ENCODE measurements at regions not wholly inside any gene's neighbourhood (a gene's known extent, or its start where the extent isn't known, plus 50 kb on each side); places are given as distances from the start of the nearest gene placed in this dataset.

DNA sequence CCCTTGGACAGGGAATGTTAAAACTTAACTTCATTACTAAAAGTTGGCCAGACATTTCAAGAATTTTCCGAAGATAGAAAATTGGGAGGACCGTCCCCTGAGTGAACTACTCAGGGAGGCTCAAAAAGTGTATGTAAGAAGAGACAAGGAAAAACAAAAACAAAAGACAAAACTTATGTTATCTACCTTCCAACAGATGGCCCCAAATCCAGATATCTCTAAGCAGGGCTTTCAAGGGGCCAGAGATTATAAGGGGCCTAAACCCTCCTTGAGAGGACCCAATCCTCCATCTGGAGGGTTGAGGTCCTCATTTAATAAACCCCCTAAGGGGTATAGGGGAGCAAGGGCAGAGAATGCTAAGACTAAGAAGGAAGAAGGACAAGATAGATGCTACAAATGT is 203.6 kb downstream of the SH2D4B start:
- H2AFZ ChIP-seq (ENCODE audit: low read length, unreplicated experiment) = no peak overlapping the region
- H3K36me3 ChIP-seq (ENCODE audit: insufficient read depth, low read length) = no peaks in the 10 kb centered on the region
- no peaks in the 10 kb centered on the region for H3K27me3 ChIP-seq (ENCODE audit: insufficient read depth, low read length)
- no peak overlapping the region for H3K4me3 ChIP-seq (ENCODE audit: low read depth, low read length)
- no peak overlapping the region for H3K27ac ChIP-seq (ENCODE audit: low read depth, low read length)
- H3K79me2 ChIP-seq (ENCODE audit: control insufficient read depth, insufficient read depth, low read length, unreplicated experiment) = no peaks in the 10 kb centered on the region
- H3K4me1 ChIP-seq (ENCODE audit: control insufficient read depth, insufficient read depth, low read length, unreplicated experiment) = no peaks in the 10 kb centered on the region

DNA sequence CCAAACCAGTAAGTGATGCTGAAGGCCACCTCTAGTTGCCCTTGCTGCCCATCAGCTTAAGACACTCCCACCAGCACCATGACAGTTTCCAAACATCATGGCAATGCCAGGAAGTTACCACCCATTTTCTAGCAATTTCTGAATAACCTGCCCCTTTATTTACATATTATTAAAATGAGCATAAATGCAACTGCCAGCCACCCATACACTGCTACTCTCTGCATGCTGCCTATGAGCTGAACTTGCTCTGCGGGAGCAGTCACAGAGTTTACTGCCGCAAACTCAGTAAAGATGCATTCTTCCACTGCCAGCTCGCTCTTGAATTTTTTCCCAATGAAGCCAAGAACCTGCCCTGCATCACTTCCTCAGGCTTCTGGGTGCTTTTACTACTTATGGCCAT is 212.6 kb downstream of the SH2D4B start:
- Histone ChIP-seq H3K4me3 (ENCODE audit: low read depth, low read length) (no peak overlapping the region), H3K27me3 (ENCODE audit: insufficient read depth, low read length) (no peaks in the 10 kb centered on the region), H2AFZ (ENCODE audit: low read length, unreplicated experiment) (no peak overlapping the region), H3K36me3 (ENCODE audit: insufficient read depth, low read length) (no peaks in the 10 kb centered on the region), H3K4me1 (ENCODE audit: control insufficient read depth, insufficient read depth, low read length, unreplicated experiment) (no peaks in the 10 kb centered on the region), H3K27ac (ENCODE audit: low read depth, low read length) (no peak overlapping the region), H3K79me2 (ENCODE audit: control insufficient read depth, insufficient read depth, low read length, unreplicated experiment) (no peaks in the 10 kb centered on the region)

- Histone ChIP-seq H3K79me2 (ENCODE audit: control insufficient read depth, insufficient read depth, low read length, unreplicated experiment) (no peaks in the 10 kb centered on the region), H3K4me3 (ENCODE audit: low read depth, low read length) (no peak overlapping the region), H3K27ac (ENCODE audit: low read depth, low read length) (no peak overlapping the region), H3K36me3 (ENCODE audit: insufficient read depth, low read length) (no peaks in the 10 kb centered on the region), H3K27me3 (ENCODE audit: insufficient read depth, low read length) (no peaks in the 10 kb centered on the region), H3K4me1 (ENCODE audit: control insufficient read depth, insufficient read depth, low read length, unreplicated experiment) (no peaks in the 10 kb centered on the region), H2AFZ (ENCODE audit: low read length, unreplicated experiment) (no peak overlapping the region)
These were observed 214.2 kb downstream of the SH2D4B start for GRCh38 chr10:80751940-80752339.

DNA sequence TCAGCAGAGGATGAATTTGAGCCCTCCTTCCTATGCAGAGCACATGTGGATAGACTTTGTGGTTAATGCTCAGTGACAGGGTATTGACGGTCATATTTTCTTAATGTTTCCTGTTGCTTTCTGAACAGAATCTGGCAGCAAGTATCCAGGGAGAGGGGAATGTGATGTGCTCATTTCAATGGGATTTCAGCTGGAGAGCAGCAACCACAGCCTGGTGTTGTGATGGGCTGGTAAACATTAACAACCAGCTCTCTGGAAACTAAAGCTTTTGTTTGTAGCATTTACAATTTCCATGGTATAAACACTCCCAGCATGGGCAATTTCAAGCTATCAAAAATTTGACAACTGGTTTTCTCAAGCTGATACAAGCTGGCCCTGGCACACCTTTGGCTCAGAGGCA is 215.9 kb downstream of the SH2D4B start:
- H3K79me2 ChIP-seq (ENCODE audit: control insufficient read depth, insufficient read depth, low read length, unreplicated experiment) = no peaks in the 10 kb centered on the region
- no peak overlapping the region for H3K4me3 ChIP-seq (ENCODE audit: low read depth, low read length)
- H3K27ac ChIP-seq (ENCODE audit: low read depth, low read length) = no peak overlapping the region
- H2AFZ ChIP-seq (ENCODE audit: low read length, unreplicated experiment) = no peak overlapping the region
- no peaks in the 10 kb centered on the region for H3K36me3 ChIP-seq (ENCODE audit: insufficient read depth, low read length)
- no peaks in the 10 kb centered on the region for H3K4me1 ChIP-seq (ENCODE audit: control insufficient read depth, insufficient read depth, low read length, unreplicated experiment)
- H3K27me3 ChIP-seq (ENCODE audit: insufficient read depth, low read length) = no peaks in the 10 kb centered on the region

- no peaks in the 10 kb centered on the region for H3K27me3 ChIP-seq (ENCODE audit: insufficient read depth, low read length)
- no peaks in the 10 kb centered on the region for H3K4me1 ChIP-seq (ENCODE audit: control insufficient read depth, insufficient read depth, low read length, unreplicated experiment)
- H3K79me2 ChIP-seq (ENCODE audit: control insufficient read depth, insufficient read depth, low read length, unreplicated experiment) = no peaks in the 10 kb centered on the region
- H3K36me3 ChIP-seq (ENCODE audit: insufficient read depth, low read length) = no peaks in the 10 kb centered on the region
- H3K27ac ChIP-seq (ENCODE audit: low read depth, low read length) = no peak overlapping the region
- no peak overlapping the region for H2AFZ ChIP-seq (ENCODE audit: low read length, unreplicated experiment)
- no peak overlapping the region for H3K4me3 ChIP-seq (ENCODE audit: low read depth, low read length)
These were observed 218.2 kb downstream of the SH2D4B start for GRCh38 chr10:80755893-80756292.

GRCh38 chr10:80759693-80760092 is 222.0 kb downstream of the SH2D4B start:
- Histone ChIP-seq H3K36me3 (ENCODE audit: insufficient read depth, low read length) (no peaks in the 10 kb centered on the region), H3K4me3 (ENCODE audit: low read depth, low read length) (no peak overlapping the region), H3K27me3 (ENCODE audit: insufficient read depth, low read length) (no peaks in the 10 kb centered on the region), H3K4me1 (ENCODE audit: control insufficient read depth, insufficient read depth, low read length, unreplicated experiment) (no peaks in the 10 kb centered on the region), H2AFZ (ENCODE audit: low read length, unreplicated experiment) (no peak overlapping the region), H3K79me2 (ENCODE audit: control insufficient read depth, insufficient read depth, low read length, unreplicated experiment) (no peaks in the 10 kb centered on the region), H3K27ac (ENCODE audit: low read depth, low read length) (no peak overlapping the region)

- Histone ChIP-seq H3K27me3 (ENCODE audit: insufficient read depth, low read length) (no peaks in the 10 kb centered on the region), H3K79me2 (ENCODE audit: control insufficient read depth, insufficient read depth, low read length, unreplicated experiment) (no peaks in the 10 kb centered on the region), H2AFZ (ENCODE audit: low read length, unreplicated experiment) (no peak overlapping the region), H3K27ac (ENCODE audit: low read depth, low read length) (no peak overlapping the region), H3K4me1 (ENCODE audit: control insufficient read depth, insufficient read depth, low read length, unreplicated experiment) (no peaks in the 10 kb centered on the region), H3K4me3 (ENCODE audit: low read depth, low read length) (no peak overlapping the region), H3K36me3 (ENCODE audit: insufficient read depth, low read length) (no peaks in the 10 kb centered on the region)
These were observed 223.2 kb downstream of the SH2D4B start for GRCh38 chr10:80760914-80761371.

DNA sequence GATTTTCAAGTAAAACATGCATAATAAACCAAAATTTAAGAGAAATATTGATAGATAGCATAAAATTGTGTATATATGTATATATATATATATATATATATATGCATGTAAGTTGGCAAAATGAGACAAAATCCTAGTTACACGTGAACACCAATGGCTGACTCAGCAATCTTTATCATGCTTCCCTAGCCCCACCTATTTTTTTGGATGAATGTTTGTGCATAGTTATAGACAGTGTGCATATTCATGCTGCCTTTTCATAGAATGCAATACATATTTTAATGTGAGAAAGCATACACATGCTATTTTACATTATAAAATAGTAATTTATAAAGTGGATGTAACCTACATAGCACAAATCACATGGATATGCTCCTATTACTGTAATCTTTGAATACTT is 230.3 kb downstream of the SH2D4B start:
- Histone ChIP-seq H3K36me3 (ENCODE audit: insufficient read depth, low read length) (no peaks in the 10 kb centered on the region), H2AFZ (ENCODE audit: low read length, unreplicated experiment) (no peak overlapping the region), H3K27ac (ENCODE audit: low read depth, low read length) (no peak overlapping the region), H3K4me1 (ENCODE audit: control insufficient read depth, insufficient read depth, low read length, unreplicated experiment) (no peaks in the 10 kb centered on the region), H3K79me2 (ENCODE audit: control insufficient read depth, insufficient read depth, low read length, unreplicated experiment) (no peaks in the 10 kb centered on the region), H3K27me3 (ENCODE audit: insufficient read depth, low read length) (no peaks in the 10 kb centered on the region), H3K4me3 (ENCODE audit: low read depth, low read length) (no peak overlapping the region)

GRCh38 chr10:80769700-80770160 is 232.0 kb downstream of the SH2D4B start:
- H3K79me2 ChIP-seq (ENCODE audit: control insufficient read depth, insufficient read depth, low read length, unreplicated experiment) = no peaks in the 10 kb centered on the region
- no peak overlapping the region for H3K4me3 ChIP-seq (ENCODE audit: low read depth, low read length)
- no peaks in the 10 kb centered on the region for H3K4me1 ChIP-seq (ENCODE audit: control insufficient read depth, insufficient read depth, low read length, unreplicated experiment)
- no peak overlapping the region for H2AFZ ChIP-seq (ENCODE audit: low read length, unreplicated experiment)
- H3K27ac ChIP-seq (ENCODE audit: low read depth, low read length) = no peak overlapping the region
- H3K27me3 ChIP-seq (ENCODE audit: insufficient read depth, low read length) = no peaks in the 10 kb centered on the region
- no peaks in the 10 kb centered on the region for H3K36me3 ChIP-seq (ENCODE audit: insufficient read depth, low read length)

- H3K4me3 ChIP-seq (ENCODE audit: low read depth, low read length) = no peak overlapping the region
- no peaks in the 10 kb centered on the region for H3K4me1 ChIP-seq (ENCODE audit: control insufficient read depth, insufficient read depth, low read length, unreplicated experiment)
- H3K36me3 ChIP-seq (ENCODE audit: insufficient read depth, low read length) = no peaks in the 10 kb centered on the region
- H3K79me2 ChIP-seq (ENCODE audit: control insufficient read depth, insufficient read depth, low read length, unreplicated experiment) = no peaks in the 10 kb centered on the region
- H2AFZ ChIP-seq (ENCODE audit: low read length, unreplicated experiment) = no peak overlapping the region
- H3K27ac ChIP-seq (ENCODE audit: low read depth, low read length) = no peak overlapping the region
- H3K27me3 ChIP-seq (ENCODE audit: insufficient read depth, low read length) = no peaks in the 10 kb centered on the region
These were observed 232.5 kb downstream of the SH2D4B start for GRCh38 chr10:80770239-80770638.

DNA sequence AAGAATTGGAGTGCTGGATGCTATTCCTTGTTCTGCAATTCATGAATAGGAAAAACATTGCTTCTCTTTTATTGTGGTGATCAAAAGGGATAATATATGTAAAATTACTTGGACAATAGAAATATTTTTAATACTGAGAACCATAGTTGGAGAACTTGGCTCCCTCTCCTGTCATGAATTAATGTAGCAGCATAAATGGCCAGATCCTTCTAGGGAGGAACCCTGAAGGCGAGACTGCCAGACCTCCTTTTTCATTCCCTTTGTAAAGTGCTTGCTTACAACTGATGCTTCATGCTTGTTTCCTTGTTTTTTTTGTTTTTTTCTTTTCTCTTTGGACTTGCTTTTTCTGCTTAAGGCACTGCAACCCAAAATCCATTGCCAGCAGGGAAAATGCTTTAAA is 233.6 kb downstream of the SH2D4B start:
- H3K79me2 ChIP-seq (ENCODE audit: control insufficient read depth, insufficient read depth, low read length, unreplicated experiment) = no peaks in the 10 kb centered on the region
- no peaks in the 10 kb centered on the region for H3K36me3 ChIP-seq (ENCODE audit: insufficient read depth, low read length)
- H3K4me3 ChIP-seq (ENCODE audit: low read depth, low read length) = no peak overlapping the region
- H2AFZ ChIP-seq (ENCODE audit: low read length, unreplicated experiment) = no peak overlapping the region
- no peaks in the 10 kb centered on the region for H3K4me1 ChIP-seq (ENCODE audit: control insufficient read depth, insufficient read depth, low read length, unreplicated experiment)
- H3K27me3 ChIP-seq (ENCODE audit: insufficient read depth, low read length) = no peaks in the 10 kb centered on the region
- no peak overlapping the region for H3K27ac ChIP-seq (ENCODE audit: low read depth, low read length)
